Tibial artery (tissue), 4 donors: ENCODE measurements at regions not wholly inside any gene's neighbourhood (a gene's known extent, or its start where the extent isn't known, plus 50 kb on each side); places are given as distances from the start of the nearest gene placed in this dataset.

Experiments used
- DNase-seq, 2 donors: peaks; one replicate each; pipeline ENCODE4 v3.0.0-alpha.2; 2019
- H3K27ac ChIP-seq, 2 donors: fragments of 200-600 bp; sonication (generic) in 1 of 2; 1 replicate in 1 of 2; 2 replicates in 1 of 2; pipeline ENCODE4 v1.5.1; 2018 to 2019; ENCODE audit warnings: mild to moderate bottlenecking in 1 of 2
- H3K27me3 ChIP-seq, 2 donors: fragments of 200-600 bp; sonication (generic) in 1 of 2; one replicate each; pipeline versions ENCODE4 v1.5.1 to v1.6.0; 2016 to 2019
- H3K36me3 ChIP-seq, 3 donors: fragments of 200-600 bp; sonication (generic) in 2 of 3; one replicate each; pipeline ENCODE4 v1.5.1; 2016 to 2019; ENCODE audit warnings: mild to moderate bottlenecking in 2 of 3
- H3K4me1 ChIP-seq, 4 donors: fragments of 200-600 bp; sonication (generic) in 2 of 4; 1 replicate in 3 of 4; 2 replicates in 1 of 4; pipeline ENCODE4 v1.5.1; 2016 to 2019
- H3K4me3 ChIP-seq, 2 donors: fragments of 200-600 bp; sonication (generic) in 1 of 2; 1 replicate in 1 of 2; 2 replicates in 1 of 2; pipeline ENCODE4 v1.5.1; 2018 to 2019; ENCODE audit warnings: mild to moderate bottlenecking in 2 of 2
- H3K9me3 ChIP-seq, 3 donors: fragments of 200-600 bp; sonication (generic) in 1 of 3; one replicate each; pipeline ENCODE4 v1.5.1; 2016 to 2019
- intact Hi-C: fragments of 100-400 bp; cut with DNase I; formaldehyde crosslinking; loops from one replicate; pipeline ENCODE4 v1.15.0; 2023; ENCODE audit warnings: low total_unique reads
- TF ChIP-seq, protein P1 (sequence below), 2 experiments: fragments of 200-600 bp in 1 of 2; fragments of 450-650 bp in 1 of 2; IDR thresholded peaks; one replicate each; pipeline ENCODE4 v1.5.1; 2017 to 2019; ENCODE audit warnings: antibody characterized with exemption in 2 of 2, mild to moderate bottlenecking in 1 of 2, moderate library complexity in 1 of 2

- no peak overlapping the region for H3K4me3 ChIP-seq
- H3K27ac ChIP-seq, result no peak overlapping the region
- H3K27me3 ChIP-seq, result no peaks in the 10 kb centered on the region
- DNase-seq, result no peak
- no peaks in the 10 kb centered on the region for H3K36me3 ChIP-seq
- TF ChIP-seq, protein P1, sequence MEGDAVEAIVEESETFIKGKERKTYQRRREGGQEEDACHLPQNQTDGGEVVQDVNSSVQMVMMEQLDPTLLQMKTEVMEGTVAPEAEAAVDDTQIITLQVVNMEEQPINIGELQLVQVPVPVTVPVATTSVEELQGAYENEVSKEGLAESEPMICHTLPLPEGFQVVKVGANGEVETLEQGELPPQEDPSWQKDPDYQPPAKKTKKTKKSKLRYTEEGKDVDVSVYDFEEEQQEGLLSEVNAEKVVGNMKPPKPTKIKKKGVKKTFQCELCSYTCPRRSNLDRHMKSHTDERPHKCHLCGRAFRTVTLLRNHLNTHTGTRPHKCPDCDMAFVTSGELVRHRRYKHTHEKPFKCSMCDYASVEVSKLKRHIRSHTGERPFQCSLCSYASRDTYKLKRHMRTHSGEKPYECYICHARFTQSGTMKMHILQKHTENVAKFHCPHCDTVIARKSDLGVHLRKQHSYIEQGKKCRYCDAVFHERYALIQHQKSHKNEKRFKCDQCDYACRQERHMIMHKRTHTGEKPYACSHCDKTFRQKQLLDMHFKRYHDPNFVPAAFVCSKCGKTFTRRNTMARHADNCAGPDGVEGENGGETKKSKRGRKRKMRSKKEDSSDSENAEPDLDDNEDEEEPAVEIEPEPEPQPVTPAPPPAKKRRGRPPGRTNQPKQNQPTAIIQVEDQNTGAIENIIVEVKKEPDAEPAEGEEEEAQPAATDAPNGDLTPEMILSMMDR (IDR thresholded peaks at IDR 0.05), result no peak
- intact Hi-C loops, result no loop called here
- H3K4me1 ChIP-seq, result no peaks in the 10 kb centered on the region
- H3K9me3 ChIP-seq, result no peaks in the 10 kb centered on the region
Measured at GRCh38 chr17:69810326-69810965, 264.6 kb upstream of the KCNJ16 start.

- no peak overlapping the region for H3K4me3 ChIP-seq
- H3K4me1 ChIP-seq, result no peaks in the 10 kb centered on the region
- no peak for DNase-seq
- no peaks in the 10 kb centered on the region for H3K9me3 ChIP-seq
- intact Hi-C loops, result no loop called here
- no peak overlapping the region for H3K27ac ChIP-seq
- TF ChIP-seq, protein P1 (IDR thresholded peaks at IDR 0.05), result no peak
- H3K27me3 ChIP-seq, result no peaks in the 10 kb centered on the region
- H3K36me3 ChIP-seq, result no peaks in the 10 kb centered on the region
Measured at GRCh38 chr17:69812240-69812837, 262.7 kb upstream of the KCNJ16 start.

GRCh38 chr17:69814031-69814430 is 261.0 kb upstream of the KCNJ16 start:
- intact Hi-C loops, result no loop called here
- DNase-seq, result no peak
- H3K36me3 ChIP-seq, result no peaks in the 10 kb centered on the region
- H3K4me3 ChIP-seq, result no peak overlapping the region
- no peaks in the 10 kb centered on the region for H3K9me3 ChIP-seq
- TF ChIP-seq, protein P1 (IDR thresholded peaks at IDR 0.05), result no peak
- no peaks in the 10 kb centered on the region for H3K27me3 ChIP-seq
- H3K4me1 ChIP-seq, result no peaks in the 10 kb centered on the region
- H3K27ac ChIP-seq, result no peak overlapping the region

DNA sequence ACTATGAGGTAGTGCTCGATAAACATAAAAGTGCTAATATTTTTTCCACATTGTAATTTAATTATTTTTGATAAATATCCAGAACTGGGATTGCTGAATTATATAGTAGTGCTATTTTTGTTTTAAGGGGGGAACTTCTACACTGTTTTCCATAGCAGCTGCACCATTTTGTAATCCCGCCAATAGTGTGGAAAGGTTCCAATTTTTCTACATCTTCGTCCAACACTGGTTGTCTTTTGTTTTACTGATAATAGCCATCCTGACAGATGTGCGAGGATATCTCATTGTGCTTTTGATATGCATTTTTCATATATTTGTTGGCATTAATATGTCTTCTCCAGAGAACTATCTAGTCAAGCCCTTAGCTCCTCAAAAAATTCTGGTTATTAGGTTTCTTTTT is 259.6 kb upstream of the KCNJ16 start:
- no peak for DNase-seq
- Histone ChIP-seq H3K27me3 (no peaks in the 10 kb centered on the region), H3K4me3 (no peak overlapping the region), H3K36me3 (no peaks in the 10 kb centered on the region), H3K9me3 (no peaks in the 10 kb centered on the region), H3K4me1 (peaks cover 0 to 4% (median 0%) of the 10 kb centered on the region in 4 donors), H3K27ac (no peak overlapping the region)
- intact Hi-C loops, result no loop called here
- TF ChIP-seq, protein P1 (IDR thresholded peaks at IDR 0.05), result no peak

DNA sequence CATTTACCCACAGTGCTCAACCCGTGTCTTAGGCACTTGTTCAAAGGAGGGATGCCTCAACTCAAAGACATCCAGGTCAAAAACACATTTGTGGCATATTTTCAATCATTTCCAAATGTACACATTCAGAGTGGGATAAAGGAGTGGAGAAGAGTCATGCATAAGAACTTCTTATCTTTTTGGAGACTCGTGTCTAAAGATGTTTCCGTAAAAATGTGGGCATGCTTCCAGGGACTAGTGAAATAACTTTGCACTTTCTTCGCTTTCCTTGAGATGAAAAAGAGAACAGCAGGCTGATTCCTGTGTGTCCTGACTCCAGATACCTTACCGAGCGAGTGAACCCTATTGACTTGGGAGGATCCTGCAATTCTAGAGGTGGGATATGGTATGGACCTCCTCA is 256.6 kb upstream of the KCNJ16 start:
- TF ChIP-seq, protein P1 (IDR thresholded peaks at IDR 0.05), result no peak
- Histone ChIP-seq H3K4me3 (no peak overlapping the region), H3K4me1 (peaks cover 0 to 4% (median 0%) of the 10 kb centered on the region in 4 donors), H3K9me3 (no peaks in the 10 kb centered on the region), H3K27me3 (no peaks in the 10 kb centered on the region), H3K27ac (no peak overlapping the region), H3K36me3 (no peaks in the 10 kb centered on the region)
- intact Hi-C loops, result no loop called here
- DNase-seq, result no peak
